ENCODE measurements at regions not wholly inside any gene's neighbourhood (a gene's known extent, or its start where the extent isn't known, plus 50 kb on each side); places are given as distances from the start of the nearest gene placed in this dataset.

- DNase-seq (no peak), ATAC-seq (no peak)
- no peak overlapping the region for H3K27ac ChIP-seq
- no peaks in the 10 kb centered on the region for H3K36me3 ChIP-seq
- TF ChIP-seq CTCF (IDR thresholded peaks at IDR 0.05): no peak
- no peaks in the 10 kb centered on the region for H3K4me1 ChIP-seq
- no peaks in the 10 kb centered on the region for H3K9me3 ChIP-seq
- no peaks in the 10 kb centered on the region for H3K27me3 ChIP-seq (ENCODE audit: low read depth)
- no peak overlapping the region for H3K4me3 ChIP-seq
- intact Hi-C loops (cut with DNase I): no loop called here
These were observed 264.1 kb downstream of the SCG2 start for GRCh38 chr2:223338016-223338415.

GRCh38 chr2:223357076-223357475 is 245.1 kb downstream of the SCG2 start:
- intact Hi-C loops (cut with DNase I): no loop called here
- TF ChIP-seq CTCF (IDR thresholded peaks at IDR 0.05): no peak

GRCh38 chr2:223363085-223363484 is 239.1 kb downstream of the SCG2 start:
- Histone ChIP-seq H3K27me3 (ENCODE audit: low read depth) (no peaks in the 10 kb centered on the region), H3K4me3 (no peak overlapping the region), H3K36me3 (no peaks in the 10 kb centered on the region), H3K9me3 (no peaks in the 10 kb centered on the region), H3K4me1 (no peaks in the 10 kb centered on the region), H3K27ac (no peak overlapping the region)
- no peak for ATAC-seq
- intact Hi-C loops (cut with DNase I): no loop called here
- TF ChIP-seq CTCF (IDR thresholded peaks at IDR 0.05): no peak
- DNase-seq: no peak

More at GRCh38 chr2:223357076-223357475, 245.1 kb downstream of the SCG2 start:
- H3K4me1 ChIP-seq: no peaks in the 10 kb centered on the region
- ATAC-seq (no peak), DNase-seq (no peak)
- no peaks in the 10 kb centered on the region for H3K36me3 ChIP-seq
- H3K27me3 ChIP-seq (ENCODE audit: low read depth): no peaks in the 10 kb centered on the region
- no peak overlapping the region for H3K4me3 ChIP-seq
- no peaks in the 10 kb centered on the region for H3K9me3 ChIP-seq
- H3K27ac ChIP-seq: no peak overlapping the region

- no peak for TF ChIP-seq CTCF (IDR thresholded peaks at IDR 0.05)
- ATAC-seq (no peak), DNase-seq (no peak)
- no peaks in the 10 kb centered on the region for H3K36me3 ChIP-seq
- H3K27me3 ChIP-seq (ENCODE audit: low read depth): no peaks in the 10 kb centered on the region
- no peaks in the 10 kb centered on the region for H3K9me3 ChIP-seq
- H3K4me3 ChIP-seq: no peak overlapping the region
- no peak overlapping the region for H3K27ac ChIP-seq
- intact Hi-C loops (cut with DNase I): no loop called here
- no peaks in the 10 kb centered on the region for H3K4me1 ChIP-seq
These were observed 236.9 kb downstream of the SCG2 start for GRCh38 chr2:223365158-223365679.

GRCh38 chr2:223366566-223366965 is 235.6 kb downstream of the SCG2 start:
- intact Hi-C loops (cut with DNase I): no loop called here
- H3K9me3 ChIP-seq: no peaks in the 10 kb centered on the region
- no peak overlapping the region for H3K27ac ChIP-seq
- no peak for TF ChIP-seq CTCF (IDR thresholded peaks at IDR 0.05)
- H3K27me3 ChIP-seq (ENCODE audit: low read depth): no peaks in the 10 kb centered on the region
- no peaks in the 10 kb centered on the region for H3K4me1 ChIP-seq
- DNase-seq (no peak), ATAC-seq (no peak)
- no peak overlapping the region for H3K4me3 ChIP-seq
- H3K36me3 ChIP-seq: no peaks in the 10 kb centered on the region

GRCh38 chr2:223368481-223368880 is 233.7 kb downstream of the SCG2 start:
- H3K4me1 ChIP-seq: no peaks in the 10 kb centered on the region
- ATAC-seq (no peak), DNase-seq (no peak)
- TF ChIP-seq CTCF (IDR thresholded peaks at IDR 0.05): no peak
- H3K36me3 ChIP-seq: no peaks in the 10 kb centered on the region
- intact Hi-C loops (cut with DNase I): no loop called here
- H3K4me3 ChIP-seq: no peak overlapping the region
- no peaks in the 10 kb centered on the region for H3K9me3 ChIP-seq
- no peaks in the 10 kb centered on the region for H3K27me3 ChIP-seq (ENCODE audit: low read depth)
- H3K27ac ChIP-seq: no peak overlapping the region
